MM.1S (cell line): ENCODE measurements at regions not wholly inside any gene's neighbourhood (a gene's known extent, or its start where the extent isn't known, plus 50 kb on each side); places are given as distances from the start of the nearest gene placed in this dataset.

Experiments
- DNase-seq: peaks from one replicate; pipeline ENCODE4 v3.0.0-alpha.2; 2015
- H2AFZ ChIP-seq: fragments of 300-600 bp; sonication (generic); 2 replicates; pipeline ENCODE4 v1.6.0; 2016; ENCODE audit warnings: antibody characterized with exemption, low read length
- H3F3A ChIP-seq: fragments of 300-600 bp; sonication (generic); 2 replicates; pipeline ENCODE4 v1.6.1; 2016; ENCODE audit warnings: mild to moderate bottlenecking, antibody characterized with exemption, low read length, moderate library complexity, mixed read lengths; ENCODE audit not compliant: insufficient read depth
- H3K27ac ChIP-seq: fragments of 300-600 bp; sonication (generic); 2 replicates; pipeline ENCODE4 v1.5.1; 2016; ENCODE audit warnings: mild to moderate bottlenecking, low read length
- H3K27me3 ChIP-seq: fragments of 300-600 bp; sonication (generic); replicated peaks from 2 replicates; pipeline ENCODE4 v1.6.0; 2016; ENCODE audit warnings: low read length; ENCODE audit not compliant: insufficient read depth
- H3K36me3 ChIP-seq: fragments of 300-600 bp; sonication (generic); replicated peaks from 2 replicates; pipeline ENCODE4 v1.6.1; 2016; ENCODE audit warnings: mild to moderate bottlenecking, low read length, mixed read lengths; ENCODE audit not compliant: insufficient read depth
- H3K4me1 ChIP-seq: fragments of 300-600 bp; sonication (generic); 2 replicates; pipeline ENCODE4 v1.6.1; 2016; ENCODE audit warnings: low read length, mixed read lengths
- H3K4me2 ChIP-seq: fragments of 300-600 bp; sonication (generic); 2 replicates; pipeline ENCODE4 v1.6.0; 2016; ENCODE audit warnings: low read depth, low read length
- H3K4me3 ChIP-seq: fragments of 300-600 bp; sonication (generic); 2 replicates; pipeline ENCODE4 v1.5.1; 2016; ENCODE audit warnings: low read length, mixed read lengths
- H3K79me2 ChIP-seq: fragments of 300-600 bp; sonication (generic); 2 replicates; pipeline ENCODE4 v1.6.1; 2016; ENCODE audit warnings: mixed run types, low read length, mixed read lengths
- H3K9ac ChIP-seq: fragments of 300-600 bp; sonication (generic); 2 replicates; pipeline ENCODE4 v1.6.1; 2016; ENCODE audit warnings: low read length, mixed read lengths
- H3K9me2 ChIP-seq: fragments of 300-600 bp; sonication (generic); replicated peaks from 2 replicates; pipeline ENCODE4 v1.6.1; 2016; ENCODE audit warnings: mild to moderate bottlenecking, low read length, mixed read lengths; ENCODE audit not compliant: insufficient read depth
- H3K9me3 ChIP-seq: fragments of 300-600 bp; sonication (generic); replicated peaks from 2 replicates; pipeline ENCODE4 v1.6.1; 2016; ENCODE audit warnings: mild to moderate bottlenecking, low read length, mixed read lengths; ENCODE audit not compliant: insufficient read depth
- H4K20me1 ChIP-seq: fragments of 300-600 bp; sonication (generic); 2 replicates; pipeline ENCODE4 v1.6.1; 2016; ENCODE audit warnings: mild to moderate bottlenecking, low read length, moderate library complexity, mixed read lengths; ENCODE audit not compliant: insufficient read depth
- EZH2 ChIP-seq: fragments of 300-600 bp; sonication (generic); optimal IDR thresholded peaks from 2 replicates; pipeline ENCODE3; 2017; ENCODE audit warnings: low read depth, mild to moderate bottlenecking, antibody characterized with exemption, low read length, mixed read lengths
- EZH2phosphoT487 ChIP-seq: fragments of 300-600 bp; sonication (generic); IDR thresholded peaks from 2 replicates; pipeline ENCODE4 v1.6.1; 2018; ENCODE audit warnings: antibody characterized with exemption, low read length
- TF ChIP-seq, protein P1 (sequence below): fragments of 300-600 bp; sonication (generic); IDR thresholded peaks from 2 replicates; pipeline ENCODE4 v1.5.1; 2016; ENCODE audit warnings: antibody characterized with exemption, low read length, mixed read lengths

DNA sequence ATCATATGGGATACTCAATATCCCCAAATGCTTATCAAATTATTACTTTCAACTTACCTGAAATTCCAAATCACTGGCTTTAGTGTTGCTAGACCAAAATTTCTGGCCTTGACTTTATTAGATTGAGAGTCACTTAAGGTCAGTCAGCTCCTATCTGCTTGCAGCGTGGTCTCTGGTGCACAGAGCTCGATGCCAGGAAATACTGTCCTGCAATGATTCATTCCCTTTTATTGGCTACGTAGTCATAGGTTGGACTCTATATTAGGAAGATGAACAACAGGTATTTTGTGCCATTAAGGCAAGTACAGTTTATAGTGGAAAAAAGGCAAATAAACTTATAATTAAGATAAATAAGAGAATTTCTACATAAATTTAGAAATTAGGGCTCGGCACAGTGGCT is 378.6 kb upstream of the MCTP2 start:
- H3K9ac ChIP-seq = no peak overlapping the region
- H3K27me3 ChIP-seq = no peaks in the 10 kb centered on the region
- H3K9me3 ChIP-seq = no peaks in the 10 kb centered on the region
- H2AFZ ChIP-seq = no peak overlapping the region
- no peaks in the 10 kb centered on the region for H3F3A ChIP-seq
- DNase-seq = no peak
- TF ChIP-seq EZH2phosphoT487 = no peak
- TF ChIP-seq, protein P1, sequence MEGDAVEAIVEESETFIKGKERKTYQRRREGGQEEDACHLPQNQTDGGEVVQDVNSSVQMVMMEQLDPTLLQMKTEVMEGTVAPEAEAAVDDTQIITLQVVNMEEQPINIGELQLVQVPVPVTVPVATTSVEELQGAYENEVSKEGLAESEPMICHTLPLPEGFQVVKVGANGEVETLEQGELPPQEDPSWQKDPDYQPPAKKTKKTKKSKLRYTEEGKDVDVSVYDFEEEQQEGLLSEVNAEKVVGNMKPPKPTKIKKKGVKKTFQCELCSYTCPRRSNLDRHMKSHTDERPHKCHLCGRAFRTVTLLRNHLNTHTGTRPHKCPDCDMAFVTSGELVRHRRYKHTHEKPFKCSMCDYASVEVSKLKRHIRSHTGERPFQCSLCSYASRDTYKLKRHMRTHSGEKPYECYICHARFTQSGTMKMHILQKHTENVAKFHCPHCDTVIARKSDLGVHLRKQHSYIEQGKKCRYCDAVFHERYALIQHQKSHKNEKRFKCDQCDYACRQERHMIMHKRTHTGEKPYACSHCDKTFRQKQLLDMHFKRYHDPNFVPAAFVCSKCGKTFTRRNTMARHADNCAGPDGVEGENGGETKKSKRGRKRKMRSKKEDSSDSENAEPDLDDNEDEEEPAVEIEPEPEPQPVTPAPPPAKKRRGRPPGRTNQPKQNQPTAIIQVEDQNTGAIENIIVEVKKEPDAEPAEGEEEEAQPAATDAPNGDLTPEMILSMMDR = no peak
- TF ChIP-seq EZH2 = no peak
- no peak overlapping the region for H3K27ac ChIP-seq
- H3K9me2 ChIP-seq = no peaks in the 10 kb centered on the region
- no peaks in the 10 kb centered on the region for H4K20me1 ChIP-seq
- H3K4me3 ChIP-seq = no peak overlapping the region
- H3K79me2 ChIP-seq = no peaks in the 10 kb centered on the region
- H3K4me1 ChIP-seq = no peaks in the 10 kb centered on the region
- H3K36me3 ChIP-seq = no peaks in the 10 kb centered on the region
- no peak overlapping the region for H3K4me2 ChIP-seq

DNA sequence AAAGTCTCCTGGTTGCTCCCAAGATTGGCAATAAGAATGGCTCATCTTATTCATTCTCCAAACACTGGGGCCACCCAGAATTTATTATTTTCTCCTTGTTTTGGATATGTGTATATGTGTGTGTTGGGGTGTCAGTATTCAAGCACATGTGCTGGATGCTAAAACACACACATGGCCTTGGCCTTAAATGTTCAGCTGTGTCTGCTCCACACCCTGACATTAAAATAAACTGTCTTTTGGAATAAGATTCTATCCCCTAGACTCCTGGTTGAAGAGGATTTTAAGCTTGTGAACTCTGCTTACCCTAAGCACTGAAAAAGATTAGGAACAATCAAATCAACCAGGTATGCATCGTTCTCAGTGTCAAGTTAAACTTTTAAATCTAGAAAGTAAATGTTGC is 382.9 kb upstream of the MCTP2 start:
- TF ChIP-seq, protein P1 = no peak
- no peak for TF ChIP-seq EZH2
- TF ChIP-seq EZH2phosphoT487 = no peak
- Histone ChIP-seq H3K36me3 (no peaks in the 10 kb centered on the region), H3K9me2 (no peaks in the 10 kb centered on the region), H3K27me3 (no peaks in the 10 kb centered on the region), H3K4me1 (no peaks in the 10 kb centered on the region), H4K20me1 (no peaks in the 10 kb centered on the region), H3K9me3 (no peaks in the 10 kb centered on the region), H2AFZ (no peak overlapping the region), H3K79me2 (no peaks in the 10 kb centered on the region), H3K9ac (no peak overlapping the region), H3K4me3 (no peak overlapping the region), H3K27ac (no peak overlapping the region), H3K4me2 (no peak overlapping the region), H3F3A (no peaks in the 10 kb centered on the region)
- DNase-seq = no peak

DNA sequence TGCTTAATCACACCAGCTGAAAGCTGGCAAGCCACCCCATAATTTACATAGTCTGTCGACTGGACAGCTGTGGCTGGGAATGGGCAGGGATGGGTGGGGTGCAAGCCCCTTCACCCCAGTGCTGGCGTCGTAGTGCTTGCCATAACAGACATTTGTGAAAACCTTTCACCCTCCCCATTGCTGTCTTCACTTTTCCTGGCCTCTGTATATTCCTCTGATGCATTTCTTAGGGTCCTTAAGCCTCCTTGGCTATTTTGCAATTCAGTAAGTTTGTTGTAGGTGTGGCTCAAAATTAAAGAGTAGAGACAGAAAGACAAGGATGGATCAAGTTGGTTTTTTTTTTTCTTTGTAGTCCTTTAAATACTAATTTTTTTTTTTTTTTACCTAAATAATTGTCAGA is 383.3 kb upstream of the MCTP2 start:
- Histone ChIP-seq H3K9me3 (no peaks in the 10 kb centered on the region), H3K79me2 (no peaks in the 10 kb centered on the region), H3K4me1 (no peaks in the 10 kb centered on the region), H3F3A (no peaks in the 10 kb centered on the region), H2AFZ (no peak overlapping the region), H3K36me3 (no peaks in the 10 kb centered on the region), H4K20me1 (no peaks in the 10 kb centered on the region), H3K27me3 (no peaks in the 10 kb centered on the region), H3K9me2 (no peaks in the 10 kb centered on the region), H3K9ac (no peak overlapping the region), H3K27ac (no peak overlapping the region), H3K4me2 (no peak overlapping the region), H3K4me3 (no peak overlapping the region)
- no peak for DNase-seq
- TF ChIP-seq, protein P1 = no peak
- no peak for TF ChIP-seq EZH2phosphoT487
- no peak for TF ChIP-seq EZH2
